ENCODE measurements at regions not wholly inside any gene's neighbourhood (a gene's known extent, or its start where the extent isn't known, plus 50 kb on each side); places are given as distances from the start of the nearest gene placed in this dataset.

DNA sequence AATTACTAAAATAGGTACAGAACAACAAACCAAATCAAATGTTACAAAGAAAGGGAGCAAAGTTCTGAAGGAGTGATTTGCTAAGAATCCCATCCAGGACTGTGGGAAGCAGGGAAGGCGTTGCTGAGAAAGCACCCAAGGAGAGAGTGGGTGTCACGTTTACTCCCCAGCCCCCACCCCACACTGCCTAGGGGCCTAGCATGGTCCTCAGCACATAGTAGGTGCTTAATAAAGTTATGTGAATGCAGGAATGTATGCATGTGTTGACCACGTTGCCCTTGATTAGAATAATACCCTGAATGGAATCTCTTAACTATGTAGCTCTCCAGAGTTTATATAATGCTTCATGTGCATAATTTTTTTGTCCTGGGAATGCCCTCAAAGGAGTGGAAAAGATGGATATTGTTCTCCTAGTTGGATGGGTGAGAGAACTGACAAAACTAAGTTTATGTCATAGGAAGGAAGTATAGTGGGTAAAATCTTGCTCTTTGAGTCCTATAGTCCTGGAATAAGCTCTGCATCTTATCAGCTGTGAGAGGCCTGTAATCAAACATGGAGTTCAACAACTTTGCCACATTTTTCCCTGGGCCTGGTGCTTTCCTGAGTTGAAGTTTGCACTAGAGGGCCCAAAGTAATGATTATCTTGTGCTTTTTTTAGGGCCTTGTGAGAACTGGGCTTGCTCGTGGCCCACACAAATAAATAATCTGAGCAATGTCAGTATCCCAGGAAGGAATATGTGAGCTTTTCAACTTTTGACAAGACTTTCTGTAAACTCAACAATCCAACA lies 53.8 kb upstream of the LMO2 start:
- Histone ChIP-seq H3K36me3 (ENCODE audit: low read length) (no peaks in the 10 kb centered on the region), H3F3A (ENCODE audit: insufficient read depth) (0 out of 2 replicates have a peak, but pooled peaks cover 7% of the 10 kb centered on the region), H3K4me2 (ENCODE audit: low read depth, low read length, poor library complexity, severe bottlenecking) (no peak overlapping the region), H3K27ac (ENCODE audit: low read depth, low read length) (no peak overlapping the region), H3K9me2 (replicated peaks; ENCODE audit: insufficient read depth, low read length) (no peaks in the 10 kb centered on the region), H4K20me1 (ENCODE audit: low read depth, low read length) (no peaks in the 10 kb centered on the region), H3K9ac (ENCODE audit: low read length) (no peak overlapping the region), H3K9me3 (ENCODE audit: insufficient read depth, low read length) (no peaks in the 10 kb centered on the region), H2AFZ (ENCODE audit: low read depth, low read length, severe bottlenecking) (no peak overlapping the region), H3K27me3 (ENCODE audit: low read length) (no peaks in the 10 kb centered on the region), H3K79me2 (ENCODE audit: insufficient read depth, low read length) (no peaks in the 10 kb centered on the region), H3K4me3 (ENCODE audit: insufficient read depth, low read length, poor library complexity, severe bottlenecking) (no peak overlapping the region)
- no peak for TF ChIP-seq EZH2phosphoT487 (conservative IDR thresholded peaks at IDR 0.05; ENCODE audit: low read length)
- TF ChIP-seq, protein P1, sequence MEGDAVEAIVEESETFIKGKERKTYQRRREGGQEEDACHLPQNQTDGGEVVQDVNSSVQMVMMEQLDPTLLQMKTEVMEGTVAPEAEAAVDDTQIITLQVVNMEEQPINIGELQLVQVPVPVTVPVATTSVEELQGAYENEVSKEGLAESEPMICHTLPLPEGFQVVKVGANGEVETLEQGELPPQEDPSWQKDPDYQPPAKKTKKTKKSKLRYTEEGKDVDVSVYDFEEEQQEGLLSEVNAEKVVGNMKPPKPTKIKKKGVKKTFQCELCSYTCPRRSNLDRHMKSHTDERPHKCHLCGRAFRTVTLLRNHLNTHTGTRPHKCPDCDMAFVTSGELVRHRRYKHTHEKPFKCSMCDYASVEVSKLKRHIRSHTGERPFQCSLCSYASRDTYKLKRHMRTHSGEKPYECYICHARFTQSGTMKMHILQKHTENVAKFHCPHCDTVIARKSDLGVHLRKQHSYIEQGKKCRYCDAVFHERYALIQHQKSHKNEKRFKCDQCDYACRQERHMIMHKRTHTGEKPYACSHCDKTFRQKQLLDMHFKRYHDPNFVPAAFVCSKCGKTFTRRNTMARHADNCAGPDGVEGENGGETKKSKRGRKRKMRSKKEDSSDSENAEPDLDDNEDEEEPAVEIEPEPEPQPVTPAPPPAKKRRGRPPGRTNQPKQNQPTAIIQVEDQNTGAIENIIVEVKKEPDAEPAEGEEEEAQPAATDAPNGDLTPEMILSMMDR (IDR thresholded peaks at IDR 0.05; ENCODE audit: insufficient read depth, low read length, poor library complexity, severe bottlenecking), result no peak

GRCh38 chr11:33944693-33945424 lies 53.0 kb upstream of the LMO2 start:
- H3K4me2 ChIP-seq (ENCODE audit: low read depth, low read length, poor library complexity, severe bottlenecking), result no peak overlapping the region
- H4K20me1 ChIP-seq (ENCODE audit: low read depth, low read length), result no peaks in the 10 kb centered on the region
- no peak overlapping the region for H3K9ac ChIP-seq (ENCODE audit: low read length)
- H3K4me3 ChIP-seq (ENCODE audit: insufficient read depth, low read length, poor library complexity, severe bottlenecking), result no peak overlapping the region
- TF ChIP-seq, protein P1 (IDR thresholded peaks at IDR 0.05; ENCODE audit: insufficient read depth, low read length, poor library complexity, severe bottlenecking), result no peak
- no peak for TF ChIP-seq EZH2phosphoT487 (conservative IDR thresholded peaks at IDR 0.05; ENCODE audit: low read length)
- H3K9me3 ChIP-seq (ENCODE audit: insufficient read depth, low read length), result no peaks in the 10 kb centered on the region
- H3K79me2 ChIP-seq (ENCODE audit: insufficient read depth, low read length), result no peaks in the 10 kb centered on the region
- 0 out of 2 replicates have a peak, but pooled peaks cover 7% of the 10 kb centered on the region for H3F3A ChIP-seq (ENCODE audit: insufficient read depth)
- H3K36me3 ChIP-seq (ENCODE audit: low read length), result no peaks in the 10 kb centered on the region
- no peak overlapping the region for H2AFZ ChIP-seq (ENCODE audit: low read depth, low read length, severe bottlenecking)
- no peaks in the 10 kb centered on the region for H3K27me3 ChIP-seq (ENCODE audit: low read length)
- H3K27ac ChIP-seq (ENCODE audit: low read depth, low read length), result no peak overlapping the region
- H3K9me2 ChIP-seq (replicated peaks; ENCODE audit: insufficient read depth, low read length), result no peaks in the 10 kb centered on the region

DNA sequence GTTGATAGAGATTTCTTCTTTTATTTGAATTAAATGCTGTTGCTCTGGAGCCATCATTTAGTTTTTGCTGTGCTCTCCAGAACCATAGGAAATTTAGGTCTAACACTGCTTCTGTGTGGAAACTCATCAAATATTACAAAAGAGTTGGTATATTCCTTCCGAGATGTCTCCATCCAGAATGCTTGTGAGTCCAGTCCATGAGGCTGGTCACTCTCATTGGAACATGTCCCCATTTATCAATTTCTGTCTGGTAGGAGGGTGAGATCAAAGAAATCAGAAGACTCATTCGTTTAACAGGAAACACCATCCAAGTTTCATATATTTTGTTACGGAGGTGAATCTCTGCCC lies 52.4 kb upstream of the LMO2 start:
- no peak overlapping the region for H3K9ac ChIP-seq (ENCODE audit: low read length)
- no peak for TF ChIP-seq EZH2phosphoT487 (conservative IDR thresholded peaks at IDR 0.05; ENCODE audit: low read length)
- TF ChIP-seq, protein P1 (IDR thresholded peaks at IDR 0.05; ENCODE audit: insufficient read depth, low read length, poor library complexity, severe bottlenecking), result no peak
- no peaks in the 10 kb centered on the region for H3K9me3 ChIP-seq (ENCODE audit: insufficient read depth, low read length)
- H3K4me3 ChIP-seq (ENCODE audit: insufficient read depth, low read length, poor library complexity, severe bottlenecking), result no peak overlapping the region
- no peaks in the 10 kb centered on the region for H3K27me3 ChIP-seq (ENCODE audit: low read length)
- 0 out of 2 replicates have a peak, but pooled peaks cover 7% of the 10 kb centered on the region for H3F3A ChIP-seq (ENCODE audit: insufficient read depth)
- H4K20me1 ChIP-seq (ENCODE audit: low read depth, low read length), result no peaks in the 10 kb centered on the region
- no peaks in the 10 kb centered on the region for H3K79me2 ChIP-seq (ENCODE audit: insufficient read depth, low read length)
- H3K4me2 ChIP-seq (ENCODE audit: low read depth, low read length, poor library complexity, severe bottlenecking), result no peak overlapping the region
- H3K9me2 ChIP-seq (replicated peaks; ENCODE audit: insufficient read depth, low read length), result no peaks in the 10 kb centered on the region
- no peak overlapping the region for H2AFZ ChIP-seq (ENCODE audit: low read depth, low read length, severe bottlenecking)
- H3K27ac ChIP-seq (ENCODE audit: low read depth, low read length), result no peak overlapping the region
- no peaks in the 10 kb centered on the region for H3K36me3 ChIP-seq (ENCODE audit: low read length)

Data from SU-DHL-6 (cell line).